NCI-H748 (cell line): ENCODE measurements at regions not wholly inside any gene's neighbourhood (a gene's known extent, or its start where the extent isn't known, plus 50 kb on each side); places are given as distances from the start of the nearest gene placed in this dataset.

ENCODE experiments used
- DNase-seq: peaks from one replicate; lab custom pipeline; 2025; ENCODE audit not compliant: unreplicated experiment; lab: John Stamatoyannopoulos, UW

DNA sequence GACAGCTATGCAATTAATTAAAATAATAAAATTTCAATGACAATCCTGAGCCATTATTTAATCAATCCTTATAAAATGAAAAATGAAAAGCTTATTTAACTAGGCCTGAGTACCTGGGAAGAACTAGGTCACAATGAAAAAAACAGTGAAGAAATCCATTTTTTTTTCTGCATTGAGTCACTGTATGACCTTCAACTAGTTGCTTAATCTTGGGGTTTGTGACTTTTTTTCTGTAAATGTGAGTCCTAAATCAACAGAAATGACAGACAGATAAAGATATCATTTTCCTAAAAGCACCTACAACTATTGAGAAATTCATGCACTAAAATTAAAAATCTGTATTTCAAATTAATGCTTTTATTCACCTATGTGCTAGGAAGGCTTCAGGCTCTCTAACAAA is 96.8 kb downstream of the TMEM26 start:
- no peak for DNase-seq

DNA sequence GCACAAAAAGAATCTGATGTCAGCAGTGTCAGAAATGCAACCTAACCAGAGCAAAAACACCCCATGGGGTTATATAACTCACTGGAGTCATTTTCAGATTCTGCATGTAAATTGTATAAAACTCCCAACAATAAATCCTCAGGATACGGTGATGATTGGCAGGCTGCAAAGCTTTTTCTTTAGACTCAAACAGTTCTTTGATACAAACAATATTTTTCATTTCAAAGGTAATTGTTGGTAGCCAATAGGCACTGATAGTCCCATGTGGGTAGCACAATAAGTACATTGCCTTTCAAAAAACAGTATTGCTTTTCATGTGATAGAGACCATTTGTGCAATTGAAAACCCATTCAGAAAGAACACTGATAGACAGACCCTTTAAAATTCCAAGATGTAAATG is 98.0 kb downstream of the TMEM26 start:
- no peak for DNase-seq

DNA sequence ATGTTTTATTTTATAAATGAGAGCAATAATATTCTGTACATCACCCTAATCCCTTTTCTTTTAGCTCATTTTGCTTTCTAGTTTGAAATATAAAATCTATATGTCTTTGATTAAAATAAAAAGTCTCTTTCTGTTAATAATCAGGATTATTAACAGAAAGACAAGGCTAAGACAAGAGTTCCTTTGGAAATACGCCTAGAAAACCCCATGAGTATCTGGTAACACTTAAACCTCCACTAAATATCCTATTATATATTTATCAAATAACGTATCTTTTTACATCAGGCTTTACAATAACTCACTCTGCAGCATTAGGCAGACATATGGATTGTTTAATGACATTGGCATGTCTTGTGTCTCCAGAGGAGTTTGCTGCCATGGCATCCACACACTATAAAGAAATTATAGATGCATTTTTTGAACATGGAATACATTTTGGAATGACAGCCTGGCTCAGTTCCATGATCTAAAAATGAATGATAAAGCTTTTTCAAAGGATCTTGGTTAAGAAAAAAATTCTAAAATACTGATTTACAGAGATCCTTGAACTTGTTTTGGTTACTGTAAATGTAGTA is 98.7 kb downstream of the TMEM26 start:
- no peak for DNase-seq

DNA sequence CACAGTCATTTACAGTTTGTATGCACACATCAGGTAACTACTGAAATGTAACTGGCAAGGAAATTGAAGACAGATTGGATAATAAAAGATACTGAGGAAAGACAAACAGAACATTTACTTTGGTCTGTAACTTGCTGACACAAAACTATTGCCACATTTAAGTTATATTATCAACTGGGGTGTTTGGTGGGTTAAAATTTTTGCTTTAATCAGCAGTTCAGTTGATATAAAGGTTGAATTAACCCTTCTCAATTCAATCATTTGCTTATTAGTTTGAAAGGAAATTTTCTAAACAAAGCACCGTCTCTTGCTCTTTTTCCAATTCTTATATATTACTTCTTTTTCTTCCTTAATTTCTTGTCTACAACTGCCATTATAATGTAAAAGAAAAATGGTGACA is 102.4 kb downstream of the TMEM26 start:
- DNase-seq, result no peak

DNA sequence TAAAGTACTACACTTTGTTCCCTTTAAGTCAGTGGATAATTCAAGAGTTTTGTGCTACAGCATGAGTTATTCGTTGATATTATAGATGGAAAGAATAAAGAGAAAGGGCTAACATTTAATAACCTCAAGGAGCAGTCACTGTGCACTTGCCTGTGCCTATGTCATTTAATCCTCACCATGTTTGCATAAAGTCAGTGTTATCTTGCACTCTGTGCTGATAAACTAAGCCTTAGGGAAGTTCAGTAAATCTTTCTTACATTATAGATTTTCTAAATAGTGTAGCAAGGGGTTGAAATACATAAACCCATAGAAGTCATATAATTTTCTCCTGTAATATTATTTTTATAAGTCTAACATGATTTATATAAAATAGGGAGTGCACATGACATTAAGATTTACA is 103.1 kb downstream of the TMEM26 start:
- no peak for DNase-seq

DNA sequence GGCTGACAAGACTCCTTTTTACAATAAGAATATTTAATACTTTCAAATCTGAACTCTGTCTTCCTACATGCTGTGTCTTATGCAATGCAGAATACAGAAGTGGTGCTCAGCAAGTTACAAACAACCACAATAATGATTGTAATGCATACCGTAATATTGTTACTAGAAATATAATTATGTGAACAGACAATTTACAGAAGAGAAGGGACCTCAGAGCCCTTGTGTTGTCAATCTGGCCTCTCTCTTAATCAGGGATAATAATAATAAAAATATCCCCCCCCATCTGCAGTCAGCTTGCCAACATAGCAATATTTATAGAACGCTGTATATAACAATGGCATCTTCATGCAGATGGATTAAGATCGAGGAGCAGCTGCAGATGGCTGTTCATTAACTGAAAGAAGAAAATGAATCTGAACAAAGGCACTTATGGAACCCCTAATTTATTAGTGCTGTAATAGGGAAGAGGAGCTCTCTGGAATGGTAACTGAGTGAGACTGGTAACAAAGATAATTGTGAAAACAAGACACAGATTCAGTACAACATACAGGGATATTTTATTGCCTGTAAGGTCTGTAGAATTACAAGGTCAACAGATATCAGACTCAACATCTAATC is 106.3 kb downstream of the TMEM26 start:
- DNase-seq, result no peak

DNA sequence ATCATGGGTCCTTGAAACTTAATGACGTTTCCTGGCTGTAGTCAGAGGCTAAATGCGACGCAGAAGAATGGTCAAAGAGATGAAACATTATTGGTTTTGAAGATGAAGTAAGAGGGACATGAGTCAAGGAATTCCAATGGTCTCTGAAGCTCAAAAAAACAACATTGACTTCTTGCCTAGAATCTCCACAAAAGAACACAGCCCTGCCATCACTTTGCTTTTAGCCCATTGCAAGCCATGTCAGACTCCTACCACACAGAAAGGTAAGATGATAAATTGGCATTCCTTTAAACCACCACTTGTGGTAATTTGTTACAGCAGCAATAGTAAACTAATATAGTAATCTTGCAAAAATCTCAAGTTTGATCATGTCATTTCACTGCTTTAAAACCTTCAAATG is 109.4 kb downstream of the TMEM26 start:
- DNase-seq, result no peak

DNA sequence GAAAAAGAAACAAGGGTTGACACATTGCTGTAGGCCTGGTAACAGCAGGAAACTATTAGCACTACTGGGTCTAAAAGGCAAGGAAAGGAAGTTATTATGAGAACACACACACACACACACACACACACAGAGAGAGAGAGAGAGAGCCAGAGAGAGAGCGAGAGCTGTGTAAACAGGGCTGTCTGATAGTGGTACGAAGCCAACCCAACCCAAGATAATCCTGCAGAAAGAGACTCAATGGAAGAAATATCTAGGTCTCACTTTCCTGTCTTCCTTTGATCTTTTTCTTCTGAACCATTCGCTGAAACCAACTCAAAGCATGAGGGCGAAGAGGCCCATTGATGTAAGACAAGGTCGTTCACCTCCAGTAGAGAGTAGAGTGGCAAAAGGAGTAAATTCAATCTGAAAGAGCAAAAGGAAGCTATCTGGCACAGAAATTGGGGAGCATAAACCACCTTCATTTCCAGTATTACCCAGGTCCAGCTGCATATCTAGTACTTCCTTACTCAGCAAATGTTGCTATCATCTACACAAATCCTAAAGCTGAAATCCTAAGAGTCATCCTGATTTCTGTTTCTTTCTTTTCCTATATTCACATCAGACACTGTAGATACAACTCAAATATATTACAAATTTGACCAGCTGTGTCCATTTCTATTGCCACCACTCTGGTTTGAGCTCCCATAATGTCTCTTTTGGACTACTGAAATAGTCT is 110.2 kb downstream of the TMEM26 start:
- DNase-seq, result no peak

DNA sequence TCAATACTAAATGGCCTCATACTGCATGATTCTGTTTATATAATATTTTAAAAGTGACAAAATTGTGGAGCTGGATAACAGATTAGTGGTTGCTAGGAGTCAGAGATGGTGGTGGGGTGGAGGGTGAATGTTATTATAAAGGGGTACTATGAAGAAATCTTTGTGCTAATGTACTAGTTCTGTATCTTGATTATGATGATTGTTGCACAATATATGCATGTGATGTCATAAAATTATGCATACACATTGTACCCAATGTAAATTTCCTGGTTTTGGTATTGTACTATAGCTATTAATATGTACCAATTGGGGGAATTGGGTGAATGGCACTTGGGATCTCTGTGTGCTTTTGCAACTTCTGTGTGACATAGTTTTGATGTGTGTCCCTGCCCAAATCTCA is 112.2 kb downstream of the TMEM26 start:
- no peak for DNase-seq

DNA sequence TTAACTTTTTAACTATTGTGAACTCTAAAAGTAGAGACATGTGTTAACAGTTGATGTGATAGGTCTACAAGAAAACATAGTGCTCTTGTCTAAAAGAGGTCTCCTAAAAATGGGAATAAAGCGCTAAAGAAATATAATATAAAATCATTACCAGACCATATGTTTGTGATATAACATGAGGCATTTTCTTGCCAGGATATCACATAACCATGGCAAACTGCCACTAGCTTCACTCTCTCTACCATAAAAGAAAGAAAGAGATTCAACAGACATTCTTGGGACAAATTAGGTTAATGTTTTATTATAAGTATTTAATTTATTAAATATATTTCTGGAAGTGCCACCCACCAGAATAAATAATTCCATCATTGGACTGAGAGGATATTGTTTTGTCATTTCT is 115.0 kb downstream of the TMEM26 start:
- DNase-seq, result no peak

DNA sequence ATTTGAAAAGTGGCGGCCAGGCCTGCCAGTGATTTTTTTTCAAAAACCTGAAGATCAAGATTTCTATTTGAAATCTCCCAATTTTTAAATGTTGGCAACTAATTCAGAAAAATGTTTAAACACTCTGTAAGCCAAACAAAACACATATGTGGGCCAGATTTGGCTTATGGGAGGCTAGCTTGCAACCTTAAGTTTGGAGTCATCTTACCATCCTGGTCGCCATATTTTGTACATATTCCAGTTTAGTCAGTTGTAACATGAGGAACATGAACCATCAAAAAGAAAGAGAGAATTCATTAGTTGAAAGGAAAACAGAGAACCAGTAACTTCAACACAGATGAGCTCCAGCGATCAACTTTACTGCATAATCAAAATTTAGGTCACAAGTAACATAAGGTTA is 115.4 kb downstream of the TMEM26 start:
- no peak for DNase-seq

DNA sequence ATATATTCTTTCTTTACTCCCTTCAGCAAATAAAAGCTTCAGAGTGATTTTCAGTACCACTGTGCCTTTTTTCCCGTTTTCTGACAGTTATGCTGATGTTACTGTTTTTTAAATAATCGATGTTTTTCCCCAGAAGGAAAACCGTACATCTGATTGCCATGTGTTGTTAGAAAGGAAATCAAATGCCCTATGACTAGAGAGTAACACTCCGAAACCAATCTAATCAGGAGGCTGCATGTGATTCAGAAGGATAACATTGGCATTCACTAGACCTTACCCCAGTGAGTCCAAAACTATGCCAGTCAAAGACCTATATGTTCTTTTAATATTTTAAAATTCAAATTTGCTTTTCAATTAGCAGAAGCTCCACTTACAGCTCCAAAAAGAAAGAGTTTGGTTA is 116.3 kb downstream of the TMEM26 start:
- DNase-seq, result no peak

DNA sequence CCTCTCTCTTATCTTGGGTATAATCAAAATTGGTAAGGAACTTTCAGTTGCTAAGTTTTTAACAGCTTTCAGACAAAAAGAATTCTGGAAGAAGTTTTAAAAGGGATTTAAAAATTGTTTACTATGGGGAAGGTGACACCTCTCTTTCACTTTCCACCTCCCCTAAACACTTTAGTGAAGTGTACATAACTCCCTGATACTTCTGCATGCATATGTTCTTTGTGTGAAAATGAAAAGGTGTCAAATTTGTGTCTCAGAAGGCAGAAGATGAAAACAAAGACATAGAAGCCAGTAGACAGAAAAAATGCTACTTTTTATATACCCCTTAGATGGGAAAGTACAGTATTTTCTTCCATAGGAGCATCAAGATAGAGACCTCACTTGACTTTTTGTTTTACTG is 117.8 kb downstream of the TMEM26 start:
- no peak for DNase-seq

DNA sequence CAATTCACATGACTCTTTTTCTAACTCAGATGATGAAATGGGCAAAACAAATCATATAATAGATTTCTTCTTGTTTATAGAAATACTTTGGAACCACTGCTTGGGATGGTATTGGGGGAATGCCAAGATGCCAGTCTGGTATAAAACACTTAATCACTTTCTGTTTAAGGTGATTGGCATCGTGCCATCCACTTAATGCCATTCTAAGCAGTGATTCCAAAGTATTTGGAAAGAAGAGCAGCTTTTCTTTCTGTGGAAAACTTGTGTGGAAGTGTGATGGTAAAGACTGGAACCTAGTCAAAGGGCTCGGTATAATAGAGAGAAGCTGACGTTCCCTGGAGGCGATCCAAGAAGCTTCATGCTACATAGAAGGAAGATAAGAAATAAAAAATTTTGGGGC is 120.6 kb downstream of the TMEM26 start:
- no peak for DNase-seq

DNA sequence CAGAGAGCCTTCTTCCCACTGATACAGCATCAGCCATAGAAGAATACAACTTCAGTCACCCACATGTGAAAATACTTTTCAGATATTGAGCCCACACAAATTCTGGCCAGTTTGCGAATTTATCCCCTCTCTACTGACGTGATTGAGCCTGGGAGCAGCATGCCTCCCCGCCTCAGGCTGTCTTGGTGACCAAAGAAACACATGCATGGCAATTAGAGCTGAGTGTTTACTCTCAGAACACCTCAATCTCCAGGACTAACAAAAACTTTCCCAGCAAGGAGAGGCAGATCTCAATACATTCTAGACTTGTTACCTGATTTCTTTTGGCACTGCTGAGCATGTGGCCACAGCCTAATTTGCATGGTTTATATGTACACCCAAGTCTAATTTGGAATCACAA is 122.5 kb downstream of the TMEM26 start:
- peak; percentile 2 for DNase-seq

DNA sequence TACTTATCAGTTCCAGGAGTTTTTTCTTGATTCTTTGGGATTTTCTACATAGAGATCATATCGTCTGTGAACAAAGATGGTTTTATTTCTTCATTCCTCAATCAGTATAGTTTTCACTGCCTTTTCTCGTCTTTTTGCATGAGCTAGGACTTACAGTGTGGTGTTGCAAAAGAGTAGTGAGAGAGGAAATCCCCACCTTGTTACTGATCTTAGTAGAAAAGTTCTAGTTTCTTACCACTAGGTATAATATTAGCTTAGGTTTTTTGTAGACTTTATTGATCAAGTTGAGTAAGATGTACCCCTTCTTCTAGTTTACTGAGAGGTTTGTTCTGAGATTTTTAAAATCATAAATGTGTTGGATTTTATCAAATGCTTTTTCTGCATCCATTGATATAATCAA is 123.3 kb downstream of the TMEM26 start:
- no peak for DNase-seq

DNA sequence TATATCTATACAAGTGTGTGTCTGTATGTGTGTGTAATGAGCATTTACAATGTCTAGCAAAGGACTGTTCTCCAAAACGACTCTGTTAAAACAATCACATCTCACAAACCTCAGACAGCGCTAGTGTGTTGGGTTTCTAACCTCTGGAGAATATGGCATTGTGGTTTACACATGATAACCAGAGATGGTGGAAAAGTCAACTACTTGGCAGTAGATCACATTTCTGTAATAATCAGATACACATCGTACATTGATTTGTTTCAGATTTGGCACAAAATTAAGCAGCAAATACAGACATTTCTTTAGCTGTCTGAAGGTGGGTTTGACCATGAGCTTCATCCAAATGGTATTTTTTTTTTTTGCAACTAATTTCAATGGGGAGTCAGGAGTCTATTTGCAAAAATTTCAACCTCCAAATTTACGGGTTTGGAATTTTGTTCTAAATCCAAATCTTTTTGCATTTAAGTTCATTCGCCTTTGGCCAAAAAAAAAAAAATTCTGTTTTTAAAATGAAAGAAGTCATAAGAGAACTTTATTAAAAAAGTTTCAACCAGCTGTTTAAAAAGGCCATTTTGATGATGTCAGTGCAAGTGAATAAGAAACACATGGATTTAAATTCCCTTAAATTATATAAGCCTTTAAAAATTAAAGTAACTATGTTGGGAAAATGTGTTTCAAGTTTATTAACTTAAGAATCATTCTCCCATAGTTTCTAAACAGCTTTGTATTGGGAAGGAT is 127.8 kb downstream of the TMEM26 start:
- no peak for DNase-seq

DNA sequence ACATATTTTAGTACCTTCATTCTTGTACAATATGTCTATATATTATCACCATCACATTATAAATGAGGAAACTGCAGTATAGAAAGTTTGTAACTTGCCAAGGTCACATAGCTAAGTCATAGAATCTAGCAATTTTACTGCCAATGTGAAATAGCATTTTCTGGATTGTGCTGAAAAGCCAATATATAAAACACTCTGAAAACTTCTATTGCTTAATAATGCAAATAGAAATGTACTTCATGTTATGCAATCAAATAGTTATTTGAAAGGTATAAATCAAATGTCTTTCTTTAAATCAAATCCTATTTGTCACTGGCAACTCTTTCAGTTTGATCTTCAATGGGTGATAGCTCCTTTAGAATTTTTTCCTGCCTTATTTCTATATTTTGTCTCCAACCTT is 129.5 kb downstream of the TMEM26 start:
- no peak for DNase-seq

DNA sequence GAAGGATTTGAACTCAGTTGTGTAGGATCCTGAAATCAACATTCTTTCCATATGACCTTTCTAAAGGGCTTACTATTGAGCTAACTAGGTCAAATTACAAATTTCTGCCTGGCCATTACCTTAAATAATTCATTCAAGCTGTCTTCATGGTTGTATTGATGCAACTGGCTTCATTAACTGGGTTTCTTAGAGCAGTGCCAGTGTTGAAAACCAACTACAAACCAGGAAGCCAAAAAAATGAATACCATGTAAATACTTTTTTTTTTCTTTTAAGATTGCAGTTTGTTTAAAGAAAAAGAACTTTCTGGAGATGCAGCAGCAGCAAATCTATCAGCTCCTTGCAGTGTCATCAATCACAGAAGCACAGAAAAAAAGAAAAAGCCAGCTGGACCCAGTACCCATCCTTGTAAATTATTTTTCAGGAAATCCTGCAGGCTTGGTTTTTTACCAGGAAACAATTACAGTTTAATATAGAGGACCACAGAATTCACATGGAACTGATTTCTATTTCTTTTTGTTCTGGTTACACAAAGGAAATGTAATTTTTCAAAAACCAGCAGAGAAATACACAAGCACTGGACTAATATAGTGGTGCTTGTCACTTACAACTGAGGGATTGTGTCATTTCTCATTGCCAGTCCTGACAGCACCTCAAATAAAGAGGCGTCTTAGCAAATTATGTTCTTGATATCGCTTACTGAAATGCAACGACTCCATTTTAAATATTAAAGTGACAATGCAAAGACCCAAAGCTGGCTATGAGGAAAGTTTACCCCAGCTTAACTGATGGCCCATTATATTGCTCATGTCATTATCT is 131.9 kb downstream of the TMEM26 start:
- no peak for DNase-seq

DNA sequence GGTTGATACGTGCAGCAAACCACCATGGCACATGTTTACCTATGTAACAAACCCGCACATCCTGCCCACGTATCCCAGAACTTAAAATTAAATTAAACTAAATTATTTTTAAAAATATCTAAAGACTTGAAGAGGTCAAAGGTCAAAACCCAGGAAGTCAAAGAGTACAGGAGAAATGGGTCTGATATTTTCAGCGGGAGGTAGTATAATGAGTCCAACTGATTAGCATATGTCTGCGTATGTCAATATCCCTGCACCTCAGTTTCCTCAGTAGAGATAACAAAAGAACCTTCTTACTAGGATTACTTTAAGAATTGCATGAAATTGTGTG is 133.0 kb downstream of the TMEM26 start:
- no peak for DNase-seq
